Endothelial cell of umbilical vein (primary cell): ENCODE measurements at regions not wholly inside any gene's neighbourhood (a gene's known extent, or its start where the extent isn't known, plus 50 kb on each side); places are given as distances from the start of the nearest gene placed in this dataset.

Source experiments
- CTCF ChIP-seq, 2 donors: IDR thresholded peaks; 1 replicate in 1 of 2; 2 replicates in 1 of 2; pipeline ENCODE4 v1.5.1; 2011; ENCODE audit warnings: low read length in 2 of 2, mild to moderate bottlenecking in 2 of 2, moderate library complexity in 2 of 2, control low read depth in 1 of 2, inconsistent platforms in 1 of 2, low read depth in 1 of 2; ENCODE audit not compliant: insufficient read depth in 1 of 2; ENCODE audit errors: extremely low read depth in 1 of 2
- MAX ChIP-seq: IDR thresholded peaks from 2 replicates; pipeline ENCODE4 v1.6.1; 2011; ENCODE audit not compliant: insufficient read depth, insufficient read length

DNA sequence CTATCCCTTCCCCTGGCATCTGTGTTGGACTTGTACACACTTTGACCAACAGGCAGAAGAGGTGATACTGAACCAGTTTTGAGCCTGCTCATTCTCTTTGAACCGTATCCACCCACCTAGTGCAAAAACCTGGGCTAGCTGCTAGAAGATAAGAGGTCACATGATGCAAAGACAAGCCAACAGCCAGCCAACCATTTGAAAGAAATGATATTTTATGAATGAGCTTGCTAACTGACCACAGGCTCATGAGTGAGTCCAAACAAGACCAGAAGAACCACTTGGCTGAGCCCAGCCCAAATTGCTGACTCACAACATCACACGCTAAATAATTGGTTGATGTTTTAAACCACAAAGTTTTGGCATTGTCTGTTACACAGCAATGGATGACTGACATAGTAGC is 74.0 kb upstream of the CTNNB1 start:
- no peak for TF ChIP-seq CTCF (IDR thresholded peaks at IDR 0.05; ENCODE audit: extremely low read depth in 1 of 2, insufficient read depth in 1 of 2, low read depth in 1 of 2, low read length in 2 of 2)
- no peak for TF ChIP-seq MAX
